ENCODE measurements at regions not wholly inside any gene's neighbourhood (a gene's known extent, or its start where the extent isn't known, plus 50 kb on each side); places are given as distances from the start of the nearest gene placed in this dataset.

DNA sequence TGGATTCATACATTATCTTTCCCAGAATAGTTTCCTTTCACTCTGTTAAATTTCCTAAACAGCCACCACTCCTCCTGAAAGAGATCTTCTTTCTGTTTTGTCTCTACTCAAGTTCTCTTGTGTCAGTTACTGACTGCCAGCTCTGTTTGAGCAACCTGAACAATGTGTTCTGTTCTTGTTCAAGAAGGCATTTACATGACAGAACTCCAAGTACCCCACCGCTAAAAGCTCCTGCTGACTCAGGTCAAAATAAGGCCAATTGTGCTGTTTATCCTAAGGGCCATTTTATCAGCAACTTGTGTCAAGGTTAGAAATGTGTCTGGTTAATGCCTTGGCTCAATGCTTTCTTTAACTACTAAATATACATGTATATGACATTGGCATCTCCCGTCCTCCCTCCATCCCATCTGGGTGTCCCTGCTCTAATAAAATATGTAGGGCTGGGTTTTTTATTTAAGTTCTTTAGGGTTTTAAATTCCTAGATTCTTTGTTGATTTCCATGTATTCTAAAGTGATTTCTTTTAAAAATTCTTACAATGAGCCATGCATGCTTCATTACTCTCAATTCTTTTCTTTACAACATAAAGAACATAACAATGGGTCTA lies 144.3 kb upstream of the PAQR3 start:
- DNase-seq (ENCODE audit: low spot score), result no peak
- H3K36me3 Mint-ChIP-seq (ENCODE audit: low read depth), result peaks cover 2% of the 10 kb centered on the region
- peaks cover 12% of the 10 kb centered on the region for H3K27me3 Mint-ChIP-seq (ENCODE audit: low read depth)
- TF ChIP-seq, protein P1, sequence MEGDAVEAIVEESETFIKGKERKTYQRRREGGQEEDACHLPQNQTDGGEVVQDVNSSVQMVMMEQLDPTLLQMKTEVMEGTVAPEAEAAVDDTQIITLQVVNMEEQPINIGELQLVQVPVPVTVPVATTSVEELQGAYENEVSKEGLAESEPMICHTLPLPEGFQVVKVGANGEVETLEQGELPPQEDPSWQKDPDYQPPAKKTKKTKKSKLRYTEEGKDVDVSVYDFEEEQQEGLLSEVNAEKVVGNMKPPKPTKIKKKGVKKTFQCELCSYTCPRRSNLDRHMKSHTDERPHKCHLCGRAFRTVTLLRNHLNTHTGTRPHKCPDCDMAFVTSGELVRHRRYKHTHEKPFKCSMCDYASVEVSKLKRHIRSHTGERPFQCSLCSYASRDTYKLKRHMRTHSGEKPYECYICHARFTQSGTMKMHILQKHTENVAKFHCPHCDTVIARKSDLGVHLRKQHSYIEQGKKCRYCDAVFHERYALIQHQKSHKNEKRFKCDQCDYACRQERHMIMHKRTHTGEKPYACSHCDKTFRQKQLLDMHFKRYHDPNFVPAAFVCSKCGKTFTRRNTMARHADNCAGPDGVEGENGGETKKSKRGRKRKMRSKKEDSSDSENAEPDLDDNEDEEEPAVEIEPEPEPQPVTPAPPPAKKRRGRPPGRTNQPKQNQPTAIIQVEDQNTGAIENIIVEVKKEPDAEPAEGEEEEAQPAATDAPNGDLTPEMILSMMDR (IDR thresholded peaks at IDR 0.05), result no peak
- no peak overlapping the region for H3K27ac Mint-ChIP-seq (ENCODE audit: unreplicated experiment)
- H3K4me1 Mint-ChIP-seq (ENCODE audit: low read depth), result no peaks in the 10 kb centered on the region
- peaks cover 21% of the 10 kb centered on the region for H3K9me3 Mint-ChIP-seq (ENCODE audit: low read depth)
- H3K4me3 Mint-ChIP-seq (ENCODE audit: unreplicated experiment), result no peak overlapping the region

DNA sequence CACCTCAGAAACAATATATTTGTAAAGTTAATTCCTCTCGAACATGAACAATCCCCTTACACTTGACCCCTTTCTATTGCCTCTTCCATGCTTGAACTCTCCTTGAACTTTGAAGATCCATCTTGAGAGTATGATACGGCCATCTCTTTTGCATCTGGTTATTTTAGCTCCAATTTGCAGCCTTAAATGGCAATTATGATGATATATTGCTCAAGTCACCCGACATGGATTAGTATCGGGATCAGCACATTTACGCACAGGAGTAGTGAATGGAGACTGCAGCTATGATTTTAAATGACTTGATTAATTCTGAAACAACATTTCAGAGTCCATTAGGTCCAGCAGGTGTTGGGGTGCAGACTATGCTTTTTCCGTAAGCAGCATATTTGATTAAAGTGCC lies 143.8 kb upstream of the PAQR3 start:
- TF ChIP-seq, protein P1 (IDR thresholded peaks at IDR 0.05), result no peak
- no peaks in the 10 kb centered on the region for H3K4me1 Mint-ChIP-seq (ENCODE audit: low read depth)
- no peak for DNase-seq (ENCODE audit: low spot score)
- H3K27ac Mint-ChIP-seq (ENCODE audit: unreplicated experiment), result no peak overlapping the region
- peaks cover 9% of the 10 kb centered on the region for H3K27me3 Mint-ChIP-seq (ENCODE audit: low read depth)
- H3K36me3 Mint-ChIP-seq (ENCODE audit: low read depth), result peaks cover 2% of the 10 kb centered on the region
- H3K4me3 Mint-ChIP-seq (ENCODE audit: unreplicated experiment), result no peak overlapping the region
- H3K9me3 Mint-ChIP-seq (ENCODE audit: low read depth), result peaks cover 21% of the 10 kb centered on the region

DNA sequence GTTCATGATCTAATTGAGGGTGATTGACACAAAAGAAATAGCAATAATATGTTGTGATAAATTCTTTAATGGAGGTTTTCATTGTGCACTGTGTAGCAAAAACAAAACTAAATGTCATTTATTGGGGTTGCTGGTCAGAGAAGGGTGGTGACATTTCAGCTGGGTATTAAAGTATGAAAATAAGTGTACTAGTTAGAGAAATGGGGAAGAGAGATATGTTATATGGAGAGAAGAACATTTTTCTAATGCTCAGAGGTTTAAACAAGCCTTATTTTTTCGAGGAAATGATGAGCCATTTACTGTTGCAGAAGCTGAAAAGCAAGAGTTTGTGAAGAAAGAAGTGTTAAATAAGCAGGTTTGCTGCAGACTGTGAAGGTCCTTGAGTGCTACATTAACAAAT lies 142.7 kb upstream of the PAQR3 start:
- Mint-ChIP-seq H3K27me3 (ENCODE audit: low read depth) (peaks cover 4% of the 10 kb centered on the region), H3K4me3 (ENCODE audit: unreplicated experiment) (no peak overlapping the region), H3K27ac (ENCODE audit: unreplicated experiment) (no peak overlapping the region), H3K9me3 (ENCODE audit: low read depth) (peaks cover 21% of the 10 kb centered on the region), H3K36me3 (ENCODE audit: low read depth) (peaks cover 2% of the 10 kb centered on the region), H3K4me1 (ENCODE audit: low read depth) (no peaks in the 10 kb centered on the region)
- TF ChIP-seq, protein P1 (IDR thresholded peaks at IDR 0.05), result no peak
- no peak for DNase-seq (ENCODE audit: low spot score)

DNA sequence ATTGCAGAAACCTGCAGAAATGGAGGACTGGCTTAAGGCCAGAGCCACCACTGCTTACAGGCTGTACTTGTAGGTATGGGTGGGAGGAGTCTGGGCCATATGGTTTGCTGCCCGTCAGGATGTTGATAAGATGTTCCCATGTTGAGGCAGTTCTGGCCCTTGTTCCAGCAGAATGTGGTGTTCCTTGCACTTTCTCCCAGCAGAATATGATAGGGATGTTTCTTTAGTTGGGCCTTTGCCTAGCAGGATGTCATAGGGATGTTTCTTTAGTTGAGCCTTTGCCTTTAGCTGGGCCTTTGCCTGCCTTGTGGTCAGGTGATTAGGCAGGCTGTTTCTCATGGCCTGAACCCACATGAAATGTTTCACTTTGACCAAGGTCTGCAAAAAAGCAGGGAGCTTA lies 139.1 kb upstream of the PAQR3 start:
- TF ChIP-seq, protein P1 (IDR thresholded peaks at IDR 0.05), result no peak
- no peaks in the 10 kb centered on the region for H3K4me1 Mint-ChIP-seq (ENCODE audit: low read depth)
- DNase-seq (ENCODE audit: low spot score), result no peak
- peaks cover 25% of the 10 kb centered on the region for H3K9me3 Mint-ChIP-seq (ENCODE audit: low read depth)
- peaks cover 2% of the 10 kb centered on the region for H3K36me3 Mint-ChIP-seq (ENCODE audit: low read depth)
- H3K27ac Mint-ChIP-seq (ENCODE audit: unreplicated experiment), result no peak overlapping the region
- peaks cover 2% of the 10 kb centered on the region for H3K27me3 Mint-ChIP-seq (ENCODE audit: low read depth)
- no peak overlapping the region for H3K4me3 Mint-ChIP-seq (ENCODE audit: unreplicated experiment)

DNA sequence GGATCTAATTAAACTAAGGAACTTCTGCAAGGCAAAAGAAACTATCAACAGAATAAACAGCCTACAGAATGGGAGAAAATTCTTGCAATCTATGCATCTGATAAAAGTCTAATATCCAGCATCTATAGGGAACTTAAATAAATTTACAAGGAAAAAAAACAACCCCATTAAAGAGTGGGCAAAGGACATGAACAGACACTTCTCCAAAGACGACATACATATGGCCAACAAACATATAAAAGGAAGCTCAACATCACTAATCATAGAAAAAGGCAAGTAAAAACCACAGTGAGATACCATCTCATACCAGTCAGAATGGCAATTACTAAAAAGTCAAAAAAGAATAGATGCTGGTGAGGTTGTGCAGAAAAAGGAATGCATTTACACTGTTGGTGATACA lies 134.8 kb upstream of the PAQR3 start:
- peaks cover 18% of the 10 kb centered on the region for H3K9me3 Mint-ChIP-seq (ENCODE audit: low read depth)
- peaks cover 2% of the 10 kb centered on the region for H3K27me3 Mint-ChIP-seq (ENCODE audit: low read depth)
- TF ChIP-seq, protein P1 (IDR thresholded peaks at IDR 0.05), result no peak

More for the DNA sequence above, 134.8 kb upstream of the PAQR3 start:
- Mint-ChIP-seq H3K4me1 (ENCODE audit: low read depth) (no peaks in the 10 kb centered on the region), H3K4me3 (ENCODE audit: unreplicated experiment) (no peak overlapping the region), H3K36me3 (ENCODE audit: low read depth) (no peaks in the 10 kb centered on the region), H3K27ac (ENCODE audit: unreplicated experiment) (no peak overlapping the region)
- no peak for DNase-seq (ENCODE audit: low spot score)
